ENCODE measurements at regions not wholly inside any gene's neighbourhood (a gene's known extent, or its start where the extent isn't known, plus 50 kb on each side); places are given as distances from the start of the nearest gene placed in this dataset.

DNA sequence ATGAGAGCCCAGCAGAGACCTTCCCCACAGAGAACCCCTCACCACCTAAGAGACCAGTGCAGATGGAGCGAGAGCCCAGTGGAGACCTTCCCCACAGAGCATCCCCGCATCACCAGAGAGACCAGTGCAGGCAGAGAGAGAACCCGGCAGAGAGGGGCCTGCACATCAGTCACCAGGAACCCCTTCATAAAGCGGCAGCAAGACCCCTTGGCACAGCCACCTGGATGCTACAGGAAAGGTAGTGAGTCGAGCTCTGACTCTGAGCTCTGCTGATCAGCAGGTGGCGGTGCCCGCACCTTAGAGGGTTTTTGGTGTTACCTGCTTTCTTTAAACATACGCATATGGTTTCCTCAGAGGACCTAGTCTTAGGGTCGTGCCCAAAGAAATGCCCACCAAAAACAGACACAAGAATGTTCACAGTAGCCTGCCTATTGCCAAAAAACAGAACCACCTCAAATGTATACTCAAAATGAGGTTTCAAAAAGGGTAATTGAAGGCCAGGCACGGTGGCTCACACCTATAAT is 678.7 kb downstream of the BRD1 start:
- H3K4me1 ChIP-seq (ENCODE audit: insufficient read depth, low read length, poor library complexity, severe bottlenecking) = no peaks in the 10 kb centered on the region
- no peaks in the 10 kb centered on the region for H3K36me3 ChIP-seq (ENCODE audit: insufficient read depth, low read length)
- H3K9me2 ChIP-seq (replicated peaks; ENCODE audit: low read depth, low read length) = no peaks in the 10 kb centered on the region
- H3K4me3 ChIP-seq (ENCODE audit: low read length, poor library complexity, severe bottlenecking) = no peak overlapping the region
- H3K4me2 ChIP-seq (ENCODE audit: low read depth, low read length, poor library complexity, severe bottlenecking) = no peak overlapping the region
- H4K20me1 ChIP-seq (ENCODE audit: insufficient read depth, low read length, poor library complexity, severe bottlenecking) = no peaks in the 10 kb centered on the region
- peaks cover 11% of the 10 kb centered on the region; the same call in 1 of the 2 replicates for H3K9me3 ChIP-seq (ENCODE audit: insufficient read depth, low read depth, low read length)
- H3K9ac ChIP-seq (ENCODE audit: low read depth, low read length, poor library complexity, severe bottlenecking) = no peak overlapping the region
- H3K27me3 ChIP-seq (ENCODE audit: insufficient read depth, low read length, poor library complexity, severe bottlenecking) = no peaks in the 10 kb centered on the region
- H3F3A ChIP-seq (ENCODE audit: low read depth) = no peaks in the 10 kb centered on the region
- H2AFZ ChIP-seq (ENCODE audit: low read length) = no peak overlapping the region
- H3K79me2 ChIP-seq (ENCODE audit: insufficient read depth, low read length) = no peaks in the 10 kb centered on the region
- TF ChIP-seq, protein P1, sequence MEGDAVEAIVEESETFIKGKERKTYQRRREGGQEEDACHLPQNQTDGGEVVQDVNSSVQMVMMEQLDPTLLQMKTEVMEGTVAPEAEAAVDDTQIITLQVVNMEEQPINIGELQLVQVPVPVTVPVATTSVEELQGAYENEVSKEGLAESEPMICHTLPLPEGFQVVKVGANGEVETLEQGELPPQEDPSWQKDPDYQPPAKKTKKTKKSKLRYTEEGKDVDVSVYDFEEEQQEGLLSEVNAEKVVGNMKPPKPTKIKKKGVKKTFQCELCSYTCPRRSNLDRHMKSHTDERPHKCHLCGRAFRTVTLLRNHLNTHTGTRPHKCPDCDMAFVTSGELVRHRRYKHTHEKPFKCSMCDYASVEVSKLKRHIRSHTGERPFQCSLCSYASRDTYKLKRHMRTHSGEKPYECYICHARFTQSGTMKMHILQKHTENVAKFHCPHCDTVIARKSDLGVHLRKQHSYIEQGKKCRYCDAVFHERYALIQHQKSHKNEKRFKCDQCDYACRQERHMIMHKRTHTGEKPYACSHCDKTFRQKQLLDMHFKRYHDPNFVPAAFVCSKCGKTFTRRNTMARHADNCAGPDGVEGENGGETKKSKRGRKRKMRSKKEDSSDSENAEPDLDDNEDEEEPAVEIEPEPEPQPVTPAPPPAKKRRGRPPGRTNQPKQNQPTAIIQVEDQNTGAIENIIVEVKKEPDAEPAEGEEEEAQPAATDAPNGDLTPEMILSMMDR (conservative IDR thresholded peaks at IDR 0.05; ENCODE audit: low read length) = no peak
- no peak for TF ChIP-seq EZH2phosphoT487 (IDR thresholded peaks at IDR 0.05; ENCODE audit: borderline replicate concordance)

GRCh38 chr22:49147617-49148175 is 680.0 kb downstream of the BRD1 start:
- H3K36me3 ChIP-seq (ENCODE audit: insufficient read depth, low read length) = no peaks in the 10 kb centered on the region
- no peaks in the 10 kb centered on the region for H3K4me1 ChIP-seq (ENCODE audit: insufficient read depth, low read length, poor library complexity, severe bottlenecking)
- H3K4me3 ChIP-seq (ENCODE audit: low read length, poor library complexity, severe bottlenecking) = no peak overlapping the region
- H3K9me2 ChIP-seq (replicated peaks; ENCODE audit: low read depth, low read length) = no peaks in the 10 kb centered on the region
- no peaks in the 10 kb centered on the region for H4K20me1 ChIP-seq (ENCODE audit: insufficient read depth, low read length, poor library complexity, severe bottlenecking)
- no peak for TF ChIP-seq EZH2phosphoT487 (IDR thresholded peaks at IDR 0.05; ENCODE audit: borderline replicate concordance)
- no peaks in the 10 kb centered on the region for H3K27me3 ChIP-seq (ENCODE audit: insufficient read depth, low read length, poor library complexity, severe bottlenecking)
- H3K9ac ChIP-seq (ENCODE audit: low read depth, low read length, poor library complexity, severe bottlenecking) = no peak overlapping the region
- no peaks in the 10 kb centered on the region for H3K79me2 ChIP-seq (ENCODE audit: insufficient read depth, low read length)
- H3K4me2 ChIP-seq (ENCODE audit: low read depth, low read length, poor library complexity, severe bottlenecking) = no peak overlapping the region
- H2AFZ ChIP-seq (ENCODE audit: low read length) = no peak overlapping the region
- H3K9me3 ChIP-seq (ENCODE audit: insufficient read depth, low read depth, low read length) = peaks cover 11% of the 10 kb centered on the region; the same call in 1 of the 2 replicates
- H3F3A ChIP-seq (ENCODE audit: low read depth) = no peaks in the 10 kb centered on the region

DNA sequence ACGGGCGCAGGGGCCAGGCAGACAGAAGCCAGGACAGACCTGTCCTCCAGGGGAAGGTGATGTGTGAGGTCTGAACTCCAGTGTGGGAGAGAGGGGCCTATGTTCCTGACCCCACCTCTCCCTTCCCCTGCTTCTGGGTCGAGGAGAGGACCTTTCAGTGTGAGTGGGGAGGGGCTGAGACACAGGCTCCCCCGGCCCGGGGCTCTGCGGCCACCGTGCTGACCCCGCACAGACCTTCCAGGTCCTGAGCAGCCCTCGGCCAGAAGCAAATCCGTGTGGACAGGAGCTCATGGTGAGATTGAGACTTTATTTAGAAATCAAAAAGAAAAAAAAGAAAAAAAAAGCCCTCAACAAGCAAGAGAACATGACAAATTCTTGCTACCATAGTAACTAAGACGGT is 680.5 kb downstream of the BRD1 start:
- H3K4me2 ChIP-seq (ENCODE audit: low read depth, low read length, poor library complexity, severe bottlenecking) = no peak overlapping the region
- no peaks in the 10 kb centered on the region for H3K9me2 ChIP-seq (replicated peaks; ENCODE audit: low read depth, low read length)
- H3K36me3 ChIP-seq (ENCODE audit: insufficient read depth, low read length) = no peaks in the 10 kb centered on the region
- H3K79me2 ChIP-seq (ENCODE audit: insufficient read depth, low read length) = no peaks in the 10 kb centered on the region
- no peaks in the 10 kb centered on the region for H3F3A ChIP-seq (ENCODE audit: low read depth)
- H3K4me1 ChIP-seq (ENCODE audit: insufficient read depth, low read length, poor library complexity, severe bottlenecking) = no peaks in the 10 kb centered on the region
- H3K4me3 ChIP-seq (ENCODE audit: low read length, poor library complexity, severe bottlenecking) = no peak overlapping the region
- H3K9me3 ChIP-seq (ENCODE audit: insufficient read depth, low read depth, low read length) = peaks cover 11% of the 10 kb centered on the region; the same call in 1 of the 2 replicates
- no peak overlapping the region for H3K9ac ChIP-seq (ENCODE audit: low read depth, low read length, poor library complexity, severe bottlenecking)
- no peaks in the 10 kb centered on the region for H4K20me1 ChIP-seq (ENCODE audit: insufficient read depth, low read length, poor library complexity, severe bottlenecking)
- H2AFZ ChIP-seq (ENCODE audit: low read length) = no peak overlapping the region
- TF ChIP-seq EZH2phosphoT487 (IDR thresholded peaks at IDR 0.05; ENCODE audit: borderline replicate concordance) = no peak
- TF ChIP-seq, protein P1 (conservative IDR thresholded peaks at IDR 0.05; ENCODE audit: low read length) = no peak
- no peaks in the 10 kb centered on the region for H3K27me3 ChIP-seq (ENCODE audit: insufficient read depth, low read length, poor library complexity, severe bottlenecking)

- no peaks in the 10 kb centered on the region for H4K20me1 ChIP-seq (ENCODE audit: insufficient read depth, low read length, poor library complexity, severe bottlenecking)
- no peaks in the 10 kb centered on the region for H3K27me3 ChIP-seq (ENCODE audit: insufficient read depth, low read length, poor library complexity, severe bottlenecking)
- H3K4me1 ChIP-seq (ENCODE audit: insufficient read depth, low read length, poor library complexity, severe bottlenecking) = no peaks in the 10 kb centered on the region
- no peaks in the 10 kb centered on the region for H3K36me3 ChIP-seq (ENCODE audit: insufficient read depth, low read length)
- H3K9me3 ChIP-seq (ENCODE audit: insufficient read depth, low read depth, low read length) = peaks cover 11% of the 10 kb centered on the region; the same call in 1 of the 2 replicates
- no peak overlapping the region for H3K9ac ChIP-seq (ENCODE audit: low read depth, low read length, poor library complexity, severe bottlenecking)
- no peak overlapping the region for H2AFZ ChIP-seq (ENCODE audit: low read length)
- H3K4me3 ChIP-seq (ENCODE audit: low read length, poor library complexity, severe bottlenecking) = no peak overlapping the region
- H3K79me2 ChIP-seq (ENCODE audit: insufficient read depth, low read length) = no peaks in the 10 kb centered on the region
- H3K9me2 ChIP-seq (replicated peaks; ENCODE audit: low read depth, low read length) = no peaks in the 10 kb centered on the region
- H3F3A ChIP-seq (ENCODE audit: low read depth) = no peaks in the 10 kb centered on the region
- TF ChIP-seq, protein P1 (conservative IDR thresholded peaks at IDR 0.05; ENCODE audit: low read length) = no peak
- TF ChIP-seq EZH2phosphoT487 (IDR thresholded peaks at IDR 0.05; ENCODE audit: borderline replicate concordance) = no peak
- H3K4me2 ChIP-seq (ENCODE audit: low read depth, low read length, poor library complexity, severe bottlenecking) = no peak overlapping the region
Observed at GRCh38 chr22:49146511-49146910, 681.2 kb downstream of the BRD1 start.
